K562 (cell line): ENCODE measurements at regions not wholly inside any gene's neighbourhood (a gene's known extent, or its start where the extent isn't known, plus 50 kb on each side); places are given as distances from the start of the nearest gene placed in this dataset.

ENCODE experiments used
- ATAC-seq: fragments of 200-7000 bp; cut with Tn5 transposase; 3 replicates; pipeline ENCODE4 v1.9.1; 2020; ENCODE audit warnings: moderate library complexity
- BruUV-seq: library from RNA; stranded (reverse); fragments of 400-500 nt; replicated peaks from 2 replicates; lab custom pipeline; 2021; lab: Mats Ljungman, UMichigan
- CTCF ChIA-PET: fragments of 300-600 bp; formaldehyde crosslinking; extraction: SDS; loops from one replicate; lab custom pipeline; 2021; ENCODE audit warnings: low intra/inter-chr PET ratio; lab: Yijun Ruan, JAX
- POLR2A ChIA-PET: fragments of 300-600, 350-650 bp; sonication (Branson Sonifier 250); formaldehyde crosslinking; extraction: SDS; loops from one replicate; lab custom pipeline; 2021; ENCODE audit warnings: antibody characterized with exemption, inconsistent platforms; lab: Yijun Ruan, JAX
- DNase-seq, 4 experiments: peaks; one replicate each; pipeline versions ENCODE4 v3.0.0 to v3.0.0-alpha.2; 2011 to 2018; ENCODE audit warnings: low spot score in 3 of 4, mixed read lengths in 3 of 4; ENCODE audit errors: extremely low read depth in 1 of 4
- FAIRE-seq: peaks from 2 replicates; lab custom pipeline; 2011; peaks lifted over from hg19 to GRCh38; lab: Jason Lieb, UNC
- H2AFZ ChIP-seq: 2 replicates; pipeline ENCODE4 v1.6.0; 2011; ENCODE audit warnings: low read depth, low read length, control low read depth, inconsistent platforms
- H3K27ac ChIP-seq: fragments of 200-600 bp; 3 replicates; pipeline ENCODE4 v1.8.0; 2011; ENCODE audit warnings: low read depth, mild to moderate bottlenecking, control low read depth, inconsistent platforms, low read length, moderate library complexity, mixed read lengths; ENCODE audit errors: extremely low read depth
- H3K27me3 ChIP-seq, 2 experiments: fragments of 300-600 bp in 1 of 2; 2 replicates in 1 of 2; 3 replicates in 1 of 2; pipeline versions ENCODE4 v1.6.0 to v1.8.0; 2011; ENCODE audit warnings: inconsistent platforms in 2 of 2, low read length in 2 of 2, mild to moderate bottlenecking in 1 of 2, mixed read lengths in 1 of 2, moderate library complexity in 1 of 2; ENCODE audit not compliant: control insufficient read depth in 2 of 2, insufficient read depth in 2 of 2
- H3K36me3 ChIP-seq: fragments of 300-600 bp; 3 replicates; pipeline ENCODE4 v1.8.0; 2011; ENCODE audit warnings: mild to moderate bottlenecking, low read length, inconsistent platforms; ENCODE audit not compliant: control insufficient read depth, insufficient read depth
- H3K4me1 ChIP-seq, 2 experiments: fragments of 200-600 bp in 1 of 2; replicated peaks in 1 of 2; 2 replicates in 1 of 2; 3 replicates in 1 of 2; pipeline versions ENCODE4 v1.5.1 to v1.8.0; 2011; ENCODE audit warnings: inconsistent platforms in 2 of 2, low read length in 2 of 2, mild to moderate bottlenecking in 1 of 2, mixed read lengths in 1 of 2, moderate library complexity in 1 of 2; ENCODE audit not compliant: control insufficient read depth in 2 of 2, insufficient read depth in 2 of 2
- H3K4me2 ChIP-seq: 2 replicates; pipeline ENCODE4 v1.6.1; 2011; ENCODE audit warnings: low read length, control low read depth, inconsistent platforms, mixed read lengths; ENCODE audit not compliant: insufficient read depth
- H3K4me3 ChIP-seq: fragments of 200-600 bp; sonication (generic), shearing (Covaris generic); 2 replicates; pipeline ENCODE4 v1.5.1; 2016; ENCODE audit warnings: control low read depth, inconsistent platforms
- H3K79me2 ChIP-seq: fragments of 200-600 bp; 3 replicates; pipeline ENCODE4 v1.8.0; 2011; ENCODE audit warnings: low read length, inconsistent platforms; ENCODE audit not compliant: control insufficient read depth, insufficient read depth
- H3K9ac ChIP-seq, 2 experiments: 2 replicates each; pipeline versions ENCODE4 v1.6.0 to v1.6.1; 2011; ENCODE audit warnings: low read depth in 2 of 2, low read length in 2 of 2, control low read depth in 1 of 2, inconsistent platforms in 1 of 2, mild to moderate bottlenecking in 1 of 2, mixed read lengths in 1 of 2; ENCODE audit not compliant: insufficient read depth in 1 of 2
- H3K9me1 ChIP-seq: one replicate; pipeline ENCODE4 v1.6.0; 2011; ENCODE audit warnings: inconsistent platforms, mild to moderate bottlenecking, low read length, moderate library complexity; ENCODE audit not compliant: control insufficient read depth, insufficient read depth
- H3K9me3 ChIP-seq: replicated peaks from 2 replicates; pipeline ENCODE4 v1.5.1; 2011; ENCODE audit warnings: low read depth, low read length, inconsistent platforms; ENCODE audit not compliant: control insufficient read depth, insufficient read depth
- H4K20me1 ChIP-seq: replicated peaks from 2 replicates; pipeline ENCODE4 v1.6.1; 2011; ENCODE audit warnings: low read length, inconsistent platforms, mixed read lengths; ENCODE audit not compliant: control insufficient read depth, insufficient read depth
- BMI1 ChIP-seq: fragments of 150-350 bp; IDR thresholded peaks from 2 replicates; pipeline ENCODE4 v1.6.1; 2014; ENCODE audit warnings: low read length
- CCNT2 ChIP-seq: IDR thresholded peaks from 2 replicates; pipeline ENCODE4 v1.6.1; 2011; ENCODE audit warnings: borderline replicate concordance, low read depth, mild to moderate bottlenecking, moderate library complexity, mixed read lengths, low read length; ENCODE audit not compliant: insufficient read length; ENCODE audit errors: extremely low read depth
- DNMT1 ChIP-seq: fragments of 450-650 bp; IDR thresholded peaks from 2 replicates; pipeline ENCODE4 v1.6.1; 2016; ENCODE audit warnings: antibody characterized with exemption, mild to moderate bottlenecking
- ESRRB ChIP-seq: fragments of 250-450 bp; sonication (Bioruptor Pico); IDR thresholded peaks from 2 replicates; pipeline ENCODE4 v1.5.0; 2020; ENCODE audit warnings: mild to moderate bottlenecking, moderate library complexity, borderline replicate concordance
- ETV1 ChIP-seq: fragments of 450-650 bp; conservative IDR thresholded peaks from 2 replicates; pipeline ENCODE4 v1.6.1; 2016; ENCODE audit warnings: missing genetic modification characterization, control low read depth, low read depth, missing compliant biosample characterization
- GATAD2B ChIP-seq: fragments of 450-650 bp; IDR thresholded peaks from 2 replicates; pipeline ENCODE4 v1.6.1; 2017; ENCODE audit warnings: mild to moderate bottlenecking, borderline replicate concordance
- HMG20A ChIP-seq: fragments of 450-650 bp; formaldehyde crosslinking; conservative IDR thresholded peaks from 2 replicates; pipeline ENCODE4 v1.4.0; 2020; ENCODE audit warnings: mild to moderate bottlenecking, mixed read lengths
- MTA3 ChIP-seq: fragments of 450-650 bp; formaldehyde crosslinking; IDR thresholded peaks from 2 replicates; pipeline ENCODE4 v1.6.1; 2017; ENCODE audit warnings: mild to moderate bottlenecking, borderline replicate concordance
- NONO ChIP-seq, 2 experiments: fragments of 200-400 bp in 1 of 2; fragments of 450-650 bp in 1 of 2; formaldehyde crosslinking in 1 of 2; IDR thresholded peaks; 2 replicates each; pipeline ENCODE4 v1.6.1; 2017; ENCODE audit warnings: low read depth in 2 of 2, mild to moderate bottlenecking in 2 of 2, moderate library complexity in 2 of 2, low read length in 1 of 2
- PCBP1 ChIP-seq: fragments of 200-400 bp; formaldehyde crosslinking; IDR thresholded peaks from 2 replicates; pipeline ENCODE4 v1.6.1; 2018; ENCODE audit warnings: mild to moderate bottlenecking, low read depth, low read length; ENCODE audit not compliant: poor library complexity, severe bottlenecking
- POU5F1 ChIP-seq: fragments of 150-350 bp; IDR thresholded peaks from 2 replicates; pipeline ENCODE4 v1.6.1; 2014; ENCODE audit warnings: borderline replicate concordance, low read length, low read depth, mild to moderate bottlenecking; ENCODE audit not compliant: partially characterized antibody
- SMAD2 ChIP-seq: fragments of 150-350 bp; IDR thresholded peaks from 2 replicates; pipeline ENCODE4 v1.6.1; 2014; ENCODE audit warnings: low read depth, mild to moderate bottlenecking, low read length
- SMARCA4 ChIP-seq: fragments of 450-650 bp; IDR thresholded peaks from 2 replicates; pipeline ENCODE4 v1.6.1; 2016
- SRSF9 ChIP-seq: fragments of 200-400 bp; formaldehyde crosslinking; IDR thresholded peaks from 2 replicates; pipeline ENCODE4 v1.6.1; 2017; ENCODE audit warnings: low read depth, low read length, borderline replicate concordance
- TCF7L2 ChIP-seq: fragments of 150-350 bp; IDR thresholded peaks from 2 replicates; pipeline ENCODE4 v1.6.1; 2016; ENCODE audit warnings: low read depth, mild to moderate bottlenecking, low read length, moderate library complexity
- ZKSCAN3 ChIP-seq: fragments of 250-450 bp; sonication (Bioruptor Pico); IDR thresholded peaks from 2 replicates; pipeline ENCODE4 v1.4.0; 2020
- ZNF76 ChIP-seq: fragments of 250-450 bp; sonication (Bioruptor Pico); IDR thresholded peaks from 2 replicates; pipeline ENCODE4 v1.4.0; 2020; ENCODE audit warnings: mild to moderate bottlenecking, moderate library complexity, borderline replicate concordance
- WGBS: fragments of 100-300 bp; shearing (Covaris generic); methylation state at CpG from one replicate; pipeline ENCODE4 v1.1.6; 2016; ENCODE audit warnings: low coverage, mixed read lengths; ENCODE audit not compliant: insufficient coverage; ENCODE audit errors: missing lambda C conversion rate; 5-methylcytosine and 5-hydroxymethylcytosine counted together
- in situ Hi-C: fragments of 300-500 bp; cut with MboI; formaldehyde crosslinking; loops from 4 replicates; pipeline ENCODE4 v1.15.0; 2018; ENCODE audit warnings: inconsistent platforms, mixed read lengths
- intact Hi-C: fragments of 100-400 bp; cut with micrococcal nuclease; formaldehyde crosslinking; loops from 2 replicates; pipeline ENCODE4 v1.14.2; 2022

- WGBS: 0% methylated on average over 4 of the region's 4 CpGs
- no TSS peak for BruUV-seq
- no peaks in the 10 kb centered on the region for H3K9me3 ChIP-seq
Observed at GRCh38 chr10:10513898-10514297, 503.8 kb upstream of the CELF2 start.

GRCh38 chr10:10514797-10515196, 502.9 kb upstream of the CELF2 start:
- intact Hi-C loops: no loop called here
- Histone ChIP-seq H3K4me1 (no peaks in the 10 kb centered on the region), H3K36me3 (no peaks in the 10 kb centered on the region), H3K9me1 (no peaks in the 10 kb centered on the region), H3K27ac (no peak overlapping the region), H4K20me1 (no peaks in the 10 kb centered on the region), H3K4me3 (no peak overlapping the region), H2AFZ (no peak overlapping the region), H3K79me2 (no peaks in the 10 kb centered on the region), H3K9me3 (no peaks in the 10 kb centered on the region), H3K9ac (no peak overlapping the region), H3K4me2 (no peak overlapping the region), H3K27me3 (no peaks in the 10 kb centered on the region)
- DNase-seq (no peak), ATAC-seq (no peak), FAIRE-seq (no peak)
- TF ChIP-seq DNMT1: no peak
- no peak for TF ChIP-seq SMAD2
- TF ChIP-seq NONO (IDR thresholded peaks at IDR 0.05; ENCODE audit: low read depth in 2 of 2, low read length in 1 of 2): no peak
- ChIA-PET POLR2A (no interaction called here), CTCF (no interaction called here)
- 2% methylated on average over 3 of the region's 3 CpGs for WGBS
- no TSS peak for BruUV-seq
- in situ Hi-C loops: no loop called here

More at GRCh38 chr10:10513898-10514297, 503.8 kb upstream of the CELF2 start:
- ChIA-PET CTCF (no interaction called here), POLR2A (no interaction called here)
- TF ChIP-seq GATAD2B (no peak), CCNT2 (no peak), TCF7L2 (no peak), PCBP1 (no peak), SRSF9 (no peak), SMARCA4 (no peak), ESRRB (CRISPR knock-in tag) (no peak), MTA3 (no peak), ZKSCAN3 (CRISPR knock-in tag) (no peak), BMI1 (no peak), HMG20A (CRISPR knock-in tag) (no peak), ETV1 (tag) (no peak), ZNF76 (CRISPR knock-in tag) (no peak), POU5F1 (no peak)
- no peaks in the 10 kb centered on the region for H3K4me1 ChIP-seq
- H4K20me1 ChIP-seq: no peaks in the 10 kb centered on the region
- no peaks in the 10 kb centered on the region for H3K79me2 ChIP-seq
- no peaks in the 10 kb centered on the region for H3K9me1 ChIP-seq
- no peaks in the 10 kb centered on the region for H3K27me3 ChIP-seq
- no peak overlapping the region for H2AFZ ChIP-seq
- no peak overlapping the region for H3K4me2 ChIP-seq
- DNase-seq (no peak), ATAC-seq (no peak), FAIRE-seq (no peak)
- H3K4me3 ChIP-seq: no peak overlapping the region
- no peak overlapping the region for H3K27ac ChIP-seq
- no peaks in the 10 kb centered on the region for H3K36me3 ChIP-seq
- intact Hi-C loops (no loop called here), in situ Hi-C loops (no loop called here)
- H3K9ac ChIP-seq: no peak overlapping the region
